Type B pancreatic cell (in vitro differentiated cells): ENCODE measurements at regions not wholly inside any gene's neighbourhood (a gene's known extent, or its start where the extent isn't known, plus 50 kb on each side); places are given as distances from the start of the nearest gene placed in this dataset.
"Not testable (repeated sequence)": the region's sequence is repeated elsewhere in the genome, so short reads cannot be mapped to it uniquely, and the experiment has no call there.

ENCODE experiments used
- DNase-seq: peaks from one replicate; pipeline ENCODE4 v3.0.0; 2021; ENCODE audit warnings: mixed read lengths; ENCODE audit not compliant: unreplicated experiment; ENCODE audit errors: extremely low spot score
- H3K27ac Mint-ChIP-seq: 2 replicates; pipeline ENCODE4 v1.8.0; 2021; ENCODE audit warnings: mild to moderate bottlenecking, mixed read lengths
- H3K27me3 Mint-ChIP-seq: 2 replicates; pipeline ENCODE4 v1.8.0; 2021; ENCODE audit warnings: mixed read lengths
- H3K36me3 Mint-ChIP-seq: 2 replicates; pipeline ENCODE4 v1.8.0; 2021; ENCODE audit warnings: mixed read lengths
- H3K4me1 Mint-ChIP-seq: one replicate; pipeline ENCODE4 v1.8.0; 2021; ENCODE audit warnings: mixed read lengths; ENCODE audit not compliant: unreplicated experiment
- H3K4me3 Mint-ChIP-seq: 2 replicates; pipeline ENCODE4 v1.8.0; 2021; ENCODE audit warnings: mild to moderate bottlenecking, mixed read lengths
- H3K9me3 Mint-ChIP-seq: 2 replicates; pipeline ENCODE4 v1.8.0; 2021; ENCODE audit warnings: mixed read lengths
- CTCF ChIP-seq: fragments of 200-600 bp; sonication (generic); conservative IDR thresholded peaks from 2 replicates; pipeline ENCODE4 v1.5.0; 2021; ENCODE audit warnings: antibody characterized with exemption, mild to moderate bottlenecking

DNA sequence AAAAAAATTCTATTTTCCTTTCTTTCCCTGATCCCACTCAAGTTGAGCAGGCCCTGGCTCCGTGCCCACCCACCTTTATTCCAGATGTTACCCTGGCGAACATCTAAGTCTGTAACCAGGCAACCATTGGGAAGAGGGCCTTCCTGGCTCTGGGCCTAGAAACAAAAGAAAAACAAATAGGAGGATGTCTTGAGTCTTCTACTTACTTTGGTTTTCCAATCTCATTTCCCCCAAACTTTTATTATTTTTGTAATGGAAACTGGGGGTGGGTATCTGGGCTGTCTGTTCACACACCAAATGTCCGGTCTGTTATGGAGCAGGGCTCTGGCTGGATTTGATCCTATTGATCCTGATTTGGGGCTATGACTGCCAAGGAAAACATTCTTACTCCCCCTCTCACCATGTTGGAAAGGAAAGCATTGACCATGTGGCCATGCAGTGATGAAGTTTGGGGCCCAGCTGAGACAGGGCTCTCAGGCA lies 744.1 kb downstream of the DHX35 start:
- Mint-ChIP-seq H3K36me3 (no peaks in the 10 kb centered on the region), H3K4me1 (peaks cover 6% of the 10 kb centered on the region), H3K27ac (no peak overlapping the region), H3K9me3 (no peaks in the 10 kb centered on the region), H3K4me3 (no peak overlapping the region), H3K27me3 (no peaks in the 10 kb centered on the region)
- no peak for TF ChIP-seq CTCF
- DNase-seq: no peak

- no peaks in the 10 kb centered on the region for H3K36me3 Mint-ChIP-seq
- peaks cover 6% of the 10 kb centered on the region for H3K4me1 Mint-ChIP-seq
- no peaks in the 10 kb centered on the region for H3K9me3 Mint-ChIP-seq
- DNase-seq: no peak
- no peak for TF ChIP-seq CTCF
- H3K4me3 Mint-ChIP-seq: no peak overlapping the region
- no peak overlapping the region for H3K27ac Mint-ChIP-seq
- no peaks in the 10 kb centered on the region for H3K27me3 Mint-ChIP-seq
Observed at GRCh38 chr20:39705032-39705431, 742.9 kb downstream of the DHX35 start.

GRCh38 chr20:39703357-39703756 lies 741.2 kb downstream of the DHX35 start:
- H3K27ac Mint-ChIP-seq, H3K36me3 Mint-ChIP-seq, H3K27me3 Mint-ChIP-seq, H3K4me1 Mint-ChIP-seq, H3K4me3 Mint-ChIP-seq, DNase-seq, H3K9me3 Mint-ChIP-seq: not testable (repeated sequence)

DNA sequence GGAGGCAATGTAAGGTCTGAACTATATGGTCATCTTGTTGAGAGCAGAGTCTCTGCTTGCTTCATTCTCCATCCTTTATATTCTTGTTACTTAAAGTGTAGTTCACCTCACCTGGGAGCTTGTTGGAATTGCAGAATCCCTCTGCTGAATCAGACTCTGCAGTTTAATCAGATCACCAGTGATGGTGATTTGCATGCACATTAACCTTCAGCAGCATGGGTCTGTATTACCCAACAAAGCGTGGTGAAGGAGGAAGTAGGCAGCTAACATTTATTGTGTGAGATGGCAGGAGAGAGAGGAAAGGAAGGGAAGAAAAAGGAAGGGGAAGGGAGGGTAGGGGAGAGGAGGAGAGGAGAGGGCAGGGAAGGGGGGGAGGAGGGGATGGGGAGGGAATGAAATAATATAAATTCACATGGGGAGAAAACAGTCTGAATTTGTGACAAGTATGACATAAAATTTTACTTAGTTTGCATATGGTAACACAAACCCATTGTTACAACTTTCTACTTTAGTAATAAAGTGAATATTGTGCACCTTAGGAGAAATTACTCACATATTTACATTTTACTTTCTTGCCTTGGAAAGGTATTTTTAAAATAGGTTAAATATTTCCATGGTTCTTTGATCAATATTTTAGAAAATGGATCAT lies 740.7 kb downstream of the DHX35 start:
- no peaks in the 10 kb centered on the region for H3K27me3 Mint-ChIP-seq
- no peak for DNase-seq
- H3K4me1 Mint-ChIP-seq: peaks cover 6% of the 10 kb centered on the region
- H3K9me3 Mint-ChIP-seq: no peaks in the 10 kb centered on the region
- no peaks in the 10 kb centered on the region for H3K36me3 Mint-ChIP-seq
- no peak overlapping the region for H3K4me3 Mint-ChIP-seq
- H3K27ac Mint-ChIP-seq: no peak overlapping the region
- no peak for TF ChIP-seq CTCF

GRCh38 chr20:39700528-39700927 lies 738.4 kb downstream of the DHX35 start:
- no peak for TF ChIP-seq CTCF
- peaks cover 6% of the 10 kb centered on the region for H3K4me1 Mint-ChIP-seq
- DNase-seq: no peak
- H3K27me3 Mint-ChIP-seq: no peaks in the 10 kb centered on the region
- H3K27ac Mint-ChIP-seq: no peak overlapping the region
- H3K9me3 Mint-ChIP-seq: no peaks in the 10 kb centered on the region
- no peak overlapping the region for H3K4me3 Mint-ChIP-seq
- no peaks in the 10 kb centered on the region for H3K36me3 Mint-ChIP-seq

GRCh38 chr20:39699166-39699725 lies 737.1 kb downstream of the DHX35 start:
- H3K27me3 Mint-ChIP-seq: no peaks in the 10 kb centered on the region
- TF ChIP-seq CTCF: no peak
- H3K27ac Mint-ChIP-seq: no peak overlapping the region
- H3K9me3 Mint-ChIP-seq: no peaks in the 10 kb centered on the region
- peaks cover 6% of the 10 kb centered on the region for H3K4me1 Mint-ChIP-seq
- no peak for DNase-seq
- no peaks in the 10 kb centered on the region for H3K36me3 Mint-ChIP-seq
- H3K4me3 Mint-ChIP-seq: no peak overlapping the region
